ENCODE measurements at regions not wholly inside any gene's neighbourhood (a gene's known extent, or its start where the extent isn't known, plus 50 kb on each side); places are given as distances from the start of the nearest gene placed in this dataset.

- no peak overlapping the region for H3K4me3 ChIP-seq (ENCODE audit: low read length)
- H3K4me2 ChIP-seq (ENCODE audit: low read length) = no peak overlapping the region
- no peaks in the 10 kb centered on the region for H3K79me2 ChIP-seq (replicated peaks; ENCODE audit: insufficient read depth, low read length)
- H3K36me3 ChIP-seq (ENCODE audit: insufficient read depth, low read length) = no peaks in the 10 kb centered on the region
- H3F3A ChIP-seq (ENCODE audit: insufficient read depth, low read length, poor library complexity, severe bottlenecking) = no peaks in the 10 kb centered on the region
- TF ChIP-seq CTCF (IDR thresholded peaks at IDR 0.05; ENCODE audit: poor library complexity, severe bottlenecking) = no peak
- no peak for TF ChIP-seq MXI1 (conservative IDR thresholded peaks at IDR 0.05; ENCODE audit: poor library complexity, severe bottlenecking)
- TF ChIP-seq TAF1 (IDR thresholded peaks at IDR 0.05; ENCODE audit: low read depth) = no peak
- no peak for TF ChIP-seq REST (IDR thresholded peaks at IDR 0.05; ENCODE audit: borderline replicate concordance)
- TF ChIP-seq POLR2AphosphoS5 (IDR thresholded peaks at IDR 0.05) = no peak
- no peak for TF ChIP-seq SMC3 (conservative IDR thresholded peaks at IDR 0.05; ENCODE audit: poor library complexity)
- TF ChIP-seq EP300 (conservative IDR thresholded peaks at IDR 0.05; ENCODE audit: poor library complexity, severe bottlenecking) = no peak
- no peak for TF ChIP-seq EZH2 (IDR thresholded peaks at IDR 0.05; ENCODE audit: borderline replicate concordance, insufficient read depth, low read length, poor library complexity, severe bottlenecking)
- no peak for TF ChIP-seq RAD21 (conservative IDR thresholded peaks at IDR 0.05)
- no peaks in the 10 kb centered on the region for H3K27me3 ChIP-seq (ENCODE audit: insufficient read depth, low read depth, low read length)
- H3K9me2 ChIP-seq (ENCODE audit: insufficient read depth, low read length) = no peaks in the 10 kb centered on the region
- no peak overlapping the region for H3K9ac ChIP-seq (ENCODE audit: low read length)
- no peaks in the 10 kb centered on the region for H4K20me1 ChIP-seq (ENCODE audit: insufficient read depth)
- no peak overlapping the region for H2AFZ ChIP-seq (ENCODE audit: low read depth, low read length)
- no peaks in the 10 kb centered on the region for H3K9me3 ChIP-seq (ENCODE audit: low read length)
- H3K27ac ChIP-seq (ENCODE audit: low read length) = no peak overlapping the region
Observed at GRCh38 chr16:55999683-56000082, 124.5 kb upstream of the CES5A start.

- no peak overlapping the region for H3K4me3 ChIP-seq (ENCODE audit: low read length)
- H3K9ac ChIP-seq (ENCODE audit: low read length) = no peak overlapping the region
- no peaks in the 10 kb centered on the region for H3K36me3 ChIP-seq (ENCODE audit: insufficient read depth, low read length)
- TF ChIP-seq CTCF (IDR thresholded peaks at IDR 0.05; ENCODE audit: poor library complexity, severe bottlenecking) (no peak), SMC3 (conservative IDR thresholded peaks at IDR 0.05; ENCODE audit: poor library complexity) (no peak), RAD21 (conservative IDR thresholded peaks at IDR 0.05) (no peak), MXI1 (conservative IDR thresholded peaks at IDR 0.05; ENCODE audit: poor library complexity, severe bottlenecking) (no peak), POLR2AphosphoS5 (IDR thresholded peaks at IDR 0.05) (no peak), REST (IDR thresholded peaks at IDR 0.05; ENCODE audit: borderline replicate concordance) (no peak), TAF1 (IDR thresholded peaks at IDR 0.05; ENCODE audit: low read depth) (no peak), EZH2 (IDR thresholded peaks at IDR 0.05; ENCODE audit: borderline replicate concordance, insufficient read depth, low read length, poor library complexity, severe bottlenecking) (no peak), EP300 (conservative IDR thresholded peaks at IDR 0.05; ENCODE audit: poor library complexity, severe bottlenecking) (no peak)
- H4K20me1 ChIP-seq (ENCODE audit: insufficient read depth) = no peaks in the 10 kb centered on the region
- H3F3A ChIP-seq (ENCODE audit: insufficient read depth, low read length, poor library complexity, severe bottlenecking) = no peaks in the 10 kb centered on the region
- no peak overlapping the region for H3K27ac ChIP-seq (ENCODE audit: low read length)
- no peaks in the 10 kb centered on the region for H3K9me3 ChIP-seq (ENCODE audit: low read length)
- H3K9me2 ChIP-seq (ENCODE audit: insufficient read depth, low read length) = no peaks in the 10 kb centered on the region
- H3K79me2 ChIP-seq (replicated peaks; ENCODE audit: insufficient read depth, low read length) = no peaks in the 10 kb centered on the region
- no peaks in the 10 kb centered on the region for H3K27me3 ChIP-seq (ENCODE audit: insufficient read depth, low read depth, low read length)
- no peak overlapping the region for H2AFZ ChIP-seq (ENCODE audit: low read depth, low read length)
- H3K4me2 ChIP-seq (ENCODE audit: low read length) = no peak overlapping the region
Observed at GRCh38 chr16:55993088-55993487, 117.9 kb upstream of the CES5A start.

Measured in neural cell (in vitro differentiated cells).